ENCODE measurements at regions not wholly inside any gene's neighbourhood (a gene's known extent, or its start where the extent isn't known, plus 50 kb on each side); places are given as distances from the start of the nearest gene placed in this dataset.
A peak's percentile ranks its signal among the peaks of the same experiment; 100 is the strongest.

DNA sequence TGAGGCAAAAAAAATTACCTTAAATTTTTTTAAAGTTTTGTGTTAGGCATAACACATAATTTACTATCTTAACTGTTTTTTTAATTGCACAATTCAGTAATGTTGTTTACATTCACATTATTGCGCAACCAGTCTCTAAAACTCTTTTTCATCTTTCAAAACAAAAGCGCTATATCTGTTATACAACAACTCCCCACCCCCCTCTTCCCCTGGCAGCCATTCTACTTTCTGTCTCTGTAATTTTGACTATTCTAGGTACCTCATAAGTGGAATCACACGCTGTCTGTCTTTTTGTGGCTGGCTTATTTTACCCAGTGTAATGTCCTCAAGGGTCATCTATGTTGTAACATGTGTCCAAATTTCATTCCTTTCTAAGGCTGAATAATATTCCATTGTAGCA, 241.5 kb upstream of the DMRT1 start:
- no peak for TF ChIP-seq ZBTB7A (IDR thresholded peaks at IDR 0.05; ENCODE audit: low read depth)
- TF ChIP-seq CEBPB (IDR thresholded peaks at IDR 0.05), result peak; percentile 75
- TF ChIP-seq TEAD4 (IDR thresholded peaks at IDR 0.05), result no peak
- TF ChIP-seq REST (IDR thresholded peaks at IDR 0.05; ENCODE audit: low read depth), result no peak
- TF ChIP-seq YY1 (IDR thresholded peaks at IDR 0.05; ENCODE audit: low read depth), result no peak
- TF ChIP-seq EP300 (IDR thresholded peaks at IDR 0.05; ENCODE audit: borderline replicate concordance), result no peak
- TF ChIP-seq NFIC (IDR thresholded peaks at IDR 0.05), result no peak
- no peak for TF ChIP-seq TAF1 (IDR thresholded peaks at IDR 0.05; ENCODE audit: low read depth)
- TF ChIP-seq, protein P1, sequence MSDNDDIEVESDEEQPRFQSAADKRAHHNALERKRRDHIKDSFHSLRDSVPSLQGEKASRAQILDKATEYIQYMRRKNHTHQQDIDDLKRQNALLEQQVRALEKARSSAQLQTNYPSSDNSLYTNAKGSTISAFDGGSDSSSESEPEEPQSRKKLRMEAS (IDR thresholded peaks at IDR 0.05), result no peak
